Mesendoderm (in vitro differentiated cells): ENCODE measurements at regions not wholly inside any gene's neighbourhood (a gene's known extent, or its start where the extent isn't known, plus 50 kb on each side); places are given as distances from the start of the nearest gene placed in this dataset.

Experiments
- DNase-seq: peaks from one replicate; pipeline ENCODE4 v3.0.0; 2013
- H2AK5ac ChIP-seq: 2 replicates; pipeline ENCODE4 v1.6.1; 2013; ENCODE audit warnings: low read length, inconsistent platforms
- H2BK120ac ChIP-seq: 2 replicates; pipeline ENCODE4 v1.6.1; 2013; ENCODE audit warnings: low read depth, mild to moderate bottlenecking, low read length, moderate library complexity, mixed read lengths
- H2BK15ac ChIP-seq: replicated peaks from 2 replicates; pipeline ENCODE4 v1.6.1; 2013; ENCODE audit warnings: low read depth, mild to moderate bottlenecking, moderate library complexity
- H2BK5ac ChIP-seq: 2 replicates; pipeline ENCODE4 v1.6.1; 2013; ENCODE audit warnings: low read length, inconsistent platforms
- H3K18ac ChIP-seq: 2 replicates; pipeline ENCODE4 v1.6.1; 2013; ENCODE audit warnings: mild to moderate bottlenecking, low read length, mixed read lengths
- H3K23ac ChIP-seq: one replicate; pipeline ENCODE4 v1.6.1; 2013; ENCODE audit warnings: low read length
- H3K27ac ChIP-seq: 2 replicates; pipeline ENCODE4 v1.5.1; 2013; ENCODE audit warnings: low read depth, mild to moderate bottlenecking, inconsistent platforms, low read length, moderate library complexity
- H3K27me3 ChIP-seq: 2 replicates; pipeline ENCODE4 v1.6.1; 2013; ENCODE audit warnings: low read length, control low read depth, mild to moderate bottlenecking, inconsistent platforms; ENCODE audit not compliant: insufficient read depth, poor library complexity
- H3K36me3 ChIP-seq: 2 replicates; pipeline ENCODE4 v1.6.1; 2013; ENCODE audit warnings: low read length, inconsistent platforms; ENCODE audit not compliant: control insufficient read depth, insufficient read depth
- H3K4ac ChIP-seq: one replicate; pipeline ENCODE4 v1.6.1; 2013; ENCODE audit warnings: low read depth, mild to moderate bottlenecking, low read length, moderate library complexity
- H3K4me1 ChIP-seq: 2 replicates; pipeline ENCODE4 v1.6.1; 2013; ENCODE audit warnings: low read depth, low read length, inconsistent platforms; ENCODE audit not compliant: control insufficient read depth
- H3K4me2 ChIP-seq: 2 replicates; pipeline ENCODE4 v1.6.1; 2013; ENCODE audit warnings: low read length
- H3K4me3 ChIP-seq: 2 replicates; pipeline ENCODE4 v1.5.1; 2013; ENCODE audit warnings: mild to moderate bottlenecking, low read length
- H3K56ac ChIP-seq: one replicate; pipeline ENCODE4 v1.6.1; 2013; ENCODE audit warnings: low read length
- H3K79me1 ChIP-seq: 2 replicates; pipeline ENCODE4 v1.6.1; 2013; ENCODE audit warnings: low read length, inconsistent platforms
- H3K79me2 ChIP-seq: 2 replicates; pipeline ENCODE4 v1.6.1; 2013; ENCODE audit warnings: mild to moderate bottlenecking, low read length; ENCODE audit not compliant: control insufficient read depth, insufficient read depth
- H3K9ac ChIP-seq: 2 replicates; pipeline ENCODE4 v1.6.1; 2013; ENCODE audit warnings: low read length, inconsistent platforms
- H4K5ac ChIP-seq: one replicate; pipeline ENCODE4 v1.6.1; 2013; ENCODE audit warnings: low read length
- H4K8ac ChIP-seq: one replicate; pipeline ENCODE4 v1.6.1; 2013; ENCODE audit warnings: low read depth, mild to moderate bottlenecking, control low read depth, low read length, moderate library complexity
- WGBS: extraction: QIAGEN DNeasy Blood & Tissue Kit; methylation state at CpG from one replicate; pipeline ENCODE4 v1.1.7; 2013; ENCODE audit warnings: low lambda C conversion rate, missing lambda C conversion rate; ENCODE audit not compliant: insufficient coverage; ENCODE audit errors: extremely low coverage; 5-methylcytosine and 5-hydroxymethylcytosine counted together

DNA sequence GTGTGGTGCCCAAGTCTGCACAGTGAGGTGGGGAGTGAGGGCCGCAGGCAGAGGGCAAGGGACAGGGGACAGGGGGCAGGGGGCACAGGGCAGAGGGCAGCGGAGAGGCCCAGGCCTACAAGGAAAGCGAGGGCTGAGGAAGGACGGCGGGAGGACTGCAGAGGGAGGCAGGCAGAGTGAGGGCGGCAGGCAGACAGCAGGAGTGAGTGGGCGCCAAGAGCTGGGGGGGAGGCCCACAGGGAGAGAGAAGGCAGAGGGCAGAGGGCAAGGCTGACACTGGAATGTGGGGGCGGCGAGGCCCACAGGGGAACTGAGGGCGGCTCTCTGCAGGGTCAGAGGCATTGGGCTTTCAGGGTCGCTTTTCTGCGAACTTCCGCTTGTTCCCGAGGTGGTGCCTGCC is 267.8 kb upstream of the NDN start:
- Histone ChIP-seq H2AK5ac (no peak overlapping the region), H3K4me3 (no peak overlapping the region), H4K5ac (no peak overlapping the region), H2BK15ac (no peak overlapping the region), H3K56ac (no peak overlapping the region), H3K27ac (no peak overlapping the region), H3K9ac (no peak overlapping the region), H3K4me1 (no peaks in the 10 kb centered on the region), H3K36me3 (no peaks in the 10 kb centered on the region), H3K79me2 (no peaks in the 10 kb centered on the region), H3K18ac (no peak overlapping the region), H3K4ac (no peak overlapping the region), H2BK5ac (no peak overlapping the region), H3K23ac (no peak overlapping the region), H2BK120ac (no peak overlapping the region), H3K27me3 (no peaks in the 10 kb centered on the region), H3K4me2 (no peak overlapping the region), H4K8ac (no peak overlapping the region), H3K79me1 (no peaks in the 10 kb centered on the region)
- no CpG with 5 or more reads among the region's 14 CpGs for WGBS
- DNase-seq, result no peak

DNA sequence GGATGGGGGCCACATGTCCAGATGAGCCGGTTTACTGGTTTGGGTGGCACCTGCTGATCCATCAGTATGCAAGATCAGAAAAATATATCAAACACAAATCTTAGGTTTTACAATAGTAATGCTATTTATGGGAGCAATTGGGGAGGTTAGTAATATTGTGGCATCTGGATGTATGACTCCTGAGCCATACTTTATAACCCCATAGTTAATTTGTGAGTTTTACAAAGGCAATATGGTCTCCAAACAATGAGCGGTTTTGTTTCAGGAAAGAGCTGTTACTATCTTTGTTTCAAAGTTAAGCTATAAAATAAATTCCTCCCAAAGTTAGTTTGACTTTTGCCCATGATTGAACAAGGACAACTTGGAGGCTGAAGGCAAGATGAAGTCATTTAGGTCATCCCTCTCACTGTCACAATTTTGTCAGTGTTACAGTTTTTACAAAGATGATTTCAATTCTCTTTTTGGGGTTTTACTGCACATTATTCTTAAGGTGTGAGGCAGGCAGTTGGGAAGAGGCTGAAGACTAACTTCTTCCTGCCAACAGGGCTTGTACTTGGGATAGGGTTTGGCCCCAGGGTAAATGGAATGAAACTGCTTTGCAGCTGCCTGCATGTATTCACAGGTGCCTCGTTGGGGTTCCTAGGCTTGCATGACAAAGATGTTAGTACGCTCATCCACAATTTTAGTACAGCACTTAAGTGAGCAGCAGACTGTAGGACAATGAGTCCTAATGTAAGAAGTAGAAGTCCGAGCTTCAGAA is 296.6 kb upstream of the NDN start:
- no peak overlapping the region for H2BK5ac ChIP-seq
- no peak overlapping the region for H3K4me2 ChIP-seq
- no peaks in the 10 kb centered on the region for H3K4me1 ChIP-seq
- no peak overlapping the region for H3K4ac ChIP-seq
- H3K27ac ChIP-seq, result no peak overlapping the region
- no peak overlapping the region for H2AK5ac ChIP-seq
- H2BK15ac ChIP-seq, result no peak overlapping the region
- H3K79me1 ChIP-seq, result no peaks in the 10 kb centered on the region
- H3K27me3 ChIP-seq, result no peaks in the 10 kb centered on the region
- no peak overlapping the region for H3K56ac ChIP-seq
- no CpG with 5 or more reads among the region's 5 CpGs for WGBS
- H4K8ac ChIP-seq, result no peak overlapping the region
- H3K9ac ChIP-seq, result no peak overlapping the region
- no peaks in the 10 kb centered on the region for H3K79me2 ChIP-seq
- DNase-seq, result no peak
- no peak overlapping the region for H4K5ac ChIP-seq
- H2BK120ac ChIP-seq, result no peak overlapping the region
- H3K36me3 ChIP-seq, result no peaks in the 10 kb centered on the region
- no peak overlapping the region for H3K18ac ChIP-seq
- H3K4me3 ChIP-seq, result no peak overlapping the region
- H3K23ac ChIP-seq, result no peak overlapping the region

DNA sequence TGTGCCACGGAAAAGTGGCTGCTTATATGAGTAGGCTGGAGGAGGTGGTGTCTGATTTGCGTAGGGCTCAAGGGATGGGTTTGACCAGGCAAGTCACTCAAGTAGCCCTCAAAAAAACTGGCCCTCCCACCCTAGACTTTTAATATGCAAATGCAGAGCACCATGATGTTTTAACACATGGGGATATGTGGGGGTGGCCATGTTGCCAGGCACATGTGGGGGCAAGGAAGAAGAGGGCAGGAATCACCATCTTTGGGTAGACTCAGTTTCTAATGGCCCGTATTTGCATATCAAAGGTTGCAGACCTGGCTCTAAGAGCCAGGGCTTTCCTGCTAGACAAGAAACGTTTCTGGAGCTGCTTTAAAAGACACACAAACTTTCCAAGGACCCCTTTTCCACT is 307.2 kb upstream of the NDN start:
- WGBS, result no CpG with 5 or more reads among the region's 4 CpGs
- Histone ChIP-seq H3K23ac (no peak overlapping the region), H4K8ac (no peak overlapping the region), H3K56ac (no peak overlapping the region), H3K36me3 (no peaks in the 10 kb centered on the region), H2BK5ac (no peak overlapping the region), H2BK120ac (no peak overlapping the region), H3K4me3 (no peak overlapping the region), H3K27me3 (no peaks in the 10 kb centered on the region), H3K79me2 (no peaks in the 10 kb centered on the region), H3K4me1 (no peaks in the 10 kb centered on the region), H3K18ac (no peak overlapping the region), H3K79me1 (no peaks in the 10 kb centered on the region), H2AK5ac (no peak overlapping the region), H3K4ac (no peak overlapping the region), H4K5ac (no peak overlapping the region), H3K9ac (no peak overlapping the region), H3K4me2 (no peak overlapping the region), H2BK15ac (no peak overlapping the region), H3K27ac (no peak overlapping the region)
- DNase-seq, result no peak

DNA sequence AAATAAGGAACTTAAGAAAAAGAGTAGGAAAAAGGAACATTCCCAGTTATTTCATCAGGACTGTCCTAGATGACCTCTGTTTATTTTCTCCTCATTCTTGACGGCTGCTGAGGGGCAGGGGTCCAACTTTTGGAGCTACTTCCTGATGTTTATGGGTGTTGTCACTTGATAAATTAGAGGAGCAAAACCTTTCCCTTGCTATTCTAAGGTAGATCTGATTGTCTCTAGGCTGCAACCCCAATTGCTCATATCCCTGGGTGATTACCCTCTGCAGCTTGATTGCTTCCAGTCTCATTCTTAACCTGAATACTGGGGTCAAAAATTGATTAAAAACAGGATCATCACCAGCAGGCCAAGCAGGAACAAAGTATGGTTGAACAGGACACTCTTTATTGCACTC is 311.0 kb upstream of the NDN start:
- Histone ChIP-seq H3K79me2 (no peaks in the 10 kb centered on the region), H2BK5ac (no peak overlapping the region), H3K56ac (no peak overlapping the region), H2BK15ac (no peak overlapping the region), H3K27ac (no peak overlapping the region), H3K4me3 (no peak overlapping the region), H3K18ac (no peak overlapping the region), H3K9ac (no peak overlapping the region), H3K27me3 (no peaks in the 10 kb centered on the region), H3K4me1 (no peaks in the 10 kb centered on the region), H3K4ac (no peak overlapping the region), H4K5ac (no peak overlapping the region), H3K79me1 (no peaks in the 10 kb centered on the region), H3K36me3 (no peaks in the 10 kb centered on the region), H4K8ac (no peak overlapping the region), H3K23ac (no peak overlapping the region), H2AK5ac (no peak overlapping the region), H2BK120ac (no peak overlapping the region), H3K4me2 (no peak overlapping the region)
- WGBS, result no CpG with 5 or more reads among the region's 1 CpG
- no peak for DNase-seq

DNA sequence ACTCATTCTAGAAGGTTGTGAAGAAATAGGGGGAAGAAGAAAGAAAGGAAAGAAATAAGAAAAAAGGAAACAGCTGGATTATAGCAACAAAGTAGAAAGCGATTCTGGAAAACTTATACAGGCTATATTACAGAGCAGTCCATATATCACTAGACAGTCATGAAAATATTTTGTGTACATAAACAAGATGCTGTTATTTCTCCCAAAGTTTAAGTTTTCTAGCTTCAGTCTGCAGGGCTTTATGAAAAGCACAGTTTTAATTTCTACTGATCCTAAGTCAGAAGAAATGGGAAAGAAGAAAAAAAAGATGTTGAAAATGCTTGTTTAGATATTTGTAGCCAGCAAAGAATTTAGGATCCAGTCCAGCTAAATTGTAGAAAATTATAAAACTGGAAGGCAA is 321.4 kb upstream of the NDN start:
- Histone ChIP-seq H3K23ac (no peak overlapping the region), H4K8ac (no peak overlapping the region), H3K9ac (no peak overlapping the region), H3K4ac (no peak overlapping the region), H3K79me2 (no peaks in the 10 kb centered on the region), H3K27me3 (no peaks in the 10 kb centered on the region), H3K4me3 (no peak overlapping the region), H3K4me1 (no peaks in the 10 kb centered on the region), H2BK5ac (no peak overlapping the region), H3K36me3 (no peaks in the 10 kb centered on the region), H2BK120ac (no peak overlapping the region), H4K5ac (no peak overlapping the region), H3K4me2 (no peak overlapping the region), H3K79me1 (no peaks in the 10 kb centered on the region), H2AK5ac (no peak overlapping the region), H3K18ac (no peak overlapping the region), H3K27ac (no peak overlapping the region), H3K56ac (no peak overlapping the region), H2BK15ac (no peak overlapping the region)
- WGBS, result no CpG with 5 or more reads among the region's 1 CpG
- no peak for DNase-seq

DNA sequence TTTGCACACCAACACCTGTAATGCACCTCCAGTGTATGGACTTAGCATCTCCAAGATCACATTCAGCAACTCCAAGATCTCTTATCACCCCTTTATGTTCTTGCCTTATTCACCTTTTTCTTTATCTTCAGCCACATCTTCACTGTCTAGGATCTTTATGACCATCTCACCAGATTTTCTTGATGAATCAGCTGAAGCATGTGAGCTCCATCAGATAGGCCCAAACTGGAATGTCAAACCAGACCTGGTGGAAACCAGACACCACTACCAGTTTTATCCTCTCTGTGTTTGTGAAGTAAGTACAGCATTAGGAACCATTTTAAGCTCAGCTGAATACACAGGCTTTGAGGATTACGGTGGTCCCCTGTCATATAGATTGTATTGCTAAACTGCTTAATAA is 330.4 kb upstream of the NDN start:
- H3K4me2 ChIP-seq, result no peak overlapping the region
- no peak overlapping the region for H2BK15ac ChIP-seq
- no peaks in the 10 kb centered on the region for H3K79me1 ChIP-seq
- H3K4ac ChIP-seq, result no peak overlapping the region
- no peak overlapping the region for H3K56ac ChIP-seq
- no peak overlapping the region for H3K4me3 ChIP-seq
- no CpG with 5 or more reads among the region's 1 CpG for WGBS
- H3K9ac ChIP-seq, result no peak overlapping the region
- no peaks in the 10 kb centered on the region for H3K27me3 ChIP-seq
- no peak overlapping the region for H2AK5ac ChIP-seq
- DNase-seq, result no peak
- H2BK5ac ChIP-seq, result no peak overlapping the region
- H3K18ac ChIP-seq, result no peak overlapping the region
- no peak overlapping the region for H3K23ac ChIP-seq
- no peak overlapping the region for H2BK120ac ChIP-seq
- no peaks in the 10 kb centered on the region for H3K79me2 ChIP-seq
- no peak overlapping the region for H4K5ac ChIP-seq
- no peak overlapping the region for H4K8ac ChIP-seq
- H3K4me1 ChIP-seq, result no peaks in the 10 kb centered on the region
- no peaks in the 10 kb centered on the region for H3K36me3 ChIP-seq
- no peak overlapping the region for H3K27ac ChIP-seq
